ENCODE measurements at regions not wholly inside any gene's neighbourhood (a gene's known extent, or its start where the extent isn't known, plus 50 kb on each side); places are given as distances from the start of the nearest gene placed in this dataset.

DNA sequence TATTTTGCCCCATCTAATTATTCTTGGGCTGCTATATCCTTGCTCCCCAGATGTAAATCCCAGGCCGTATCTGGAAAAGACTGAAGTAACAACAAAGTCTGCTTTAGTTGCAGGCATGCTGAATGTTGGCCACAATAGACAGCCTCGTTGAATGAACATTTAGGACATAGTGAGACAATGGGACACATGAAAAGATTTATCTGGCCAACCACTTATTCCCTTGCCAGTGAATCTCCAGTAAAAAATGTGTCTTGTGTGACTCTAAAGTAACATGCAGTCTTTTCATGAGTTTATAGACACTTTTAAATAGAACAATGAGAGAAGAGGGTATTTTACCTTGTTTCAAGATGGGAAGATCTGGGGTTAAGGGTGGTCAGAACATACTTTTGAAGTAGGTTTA lies 60.2 kb upstream of the STXBP6 start:
- no peak overlapping the region for H3K27ac ChIP-seq
- TF ChIP-seq CTCF (IDR thresholded peaks at IDR 0.05; ENCODE audit: low read depth, low read length), result no peak
- peaks cover 6% of the 10 kb centered on the region for H3K27me3 ChIP-seq (ENCODE audit: insufficient read depth, low read depth, severe bottlenecking)
- H3K9me3 ChIP-seq (ENCODE audit: severe bottlenecking), result no peaks in the 10 kb centered on the region
- H3K4me3 ChIP-seq (ENCODE audit: low read depth, low read length), result no peak overlapping the region
- no peaks in the 10 kb centered on the region for H3K36me3 ChIP-seq
- DNase-seq, result no peak

DNA sequence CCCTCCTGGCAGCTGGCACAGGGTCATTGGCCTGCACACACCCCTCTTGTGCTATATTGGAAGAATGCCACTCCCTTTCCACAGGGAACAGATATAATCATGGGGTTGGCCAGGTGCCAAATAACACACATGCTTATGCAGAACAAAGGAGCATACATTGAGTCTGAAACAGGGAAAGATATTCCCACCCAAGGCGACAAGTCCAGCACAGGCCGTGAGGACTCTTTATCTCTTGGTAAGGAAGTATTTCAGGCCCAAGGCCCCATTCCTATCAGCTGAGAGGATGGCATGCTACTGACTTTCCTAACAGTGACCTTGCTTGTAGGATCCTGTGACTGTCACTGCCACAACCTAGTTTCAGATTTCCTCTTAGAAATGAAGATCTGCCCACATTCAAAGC lies 59.0 kb upstream of the STXBP6 start:
- Histone ChIP-seq H3K4me3 (ENCODE audit: low read depth, low read length) (no peak overlapping the region), H3K9me3 (ENCODE audit: severe bottlenecking) (no peaks in the 10 kb centered on the region), H3K27me3 (ENCODE audit: insufficient read depth, low read depth, severe bottlenecking) (peaks cover 6% of the 10 kb centered on the region), H3K36me3 (no peaks in the 10 kb centered on the region), H3K27ac (no peak overlapping the region)
- no peak for TF ChIP-seq CTCF (IDR thresholded peaks at IDR 0.05; ENCODE audit: low read depth, low read length)
- no peak for DNase-seq

DNA sequence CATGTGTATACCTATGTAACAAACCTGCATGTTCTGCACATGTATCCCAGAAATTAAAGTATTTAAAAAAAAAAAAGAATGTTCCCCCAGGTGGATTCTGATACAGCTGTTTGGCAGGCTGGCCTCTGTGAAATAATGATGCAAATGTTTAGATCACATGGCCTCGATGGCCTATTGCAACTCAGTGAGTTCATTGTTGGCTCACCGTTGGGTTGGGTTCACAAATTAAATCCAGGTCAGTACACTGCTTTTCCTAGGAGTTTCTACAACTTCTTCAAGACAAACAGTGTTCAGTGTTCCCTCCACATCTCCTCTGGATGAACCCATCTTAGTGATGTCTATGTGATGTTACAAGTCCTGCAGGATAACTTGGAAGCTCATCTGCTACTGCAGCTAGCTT lies 58.3 kb upstream of the STXBP6 start:
- Histone ChIP-seq H3K27me3 (ENCODE audit: insufficient read depth, low read depth, severe bottlenecking) (peaks cover 6% of the 10 kb centered on the region), H3K9me3 (ENCODE audit: severe bottlenecking) (no peaks in the 10 kb centered on the region), H3K4me3 (ENCODE audit: low read depth, low read length) (no peak overlapping the region), H3K36me3 (no peaks in the 10 kb centered on the region), H3K27ac (no peak overlapping the region)
- TF ChIP-seq CTCF (IDR thresholded peaks at IDR 0.05; ENCODE audit: low read depth, low read length), result no peak
- no peak for DNase-seq

GRCh38 chr14:25103820-25104219 lies 53.9 kb upstream of the STXBP6 start:
- no peak overlapping the region for H3K4me3 ChIP-seq (ENCODE audit: low read depth, low read length)
- no peaks in the 10 kb centered on the region for H3K36me3 ChIP-seq
- TF ChIP-seq CTCF (IDR thresholded peaks at IDR 0.05; ENCODE audit: low read depth, low read length), result no peak
- no peak overlapping the region for H3K27ac ChIP-seq
- H3K9me3 ChIP-seq (ENCODE audit: severe bottlenecking), result no peaks in the 10 kb centered on the region
- H3K27me3 ChIP-seq (ENCODE audit: insufficient read depth, low read depth, severe bottlenecking), result peaks cover 8% of the 10 kb centered on the region
- no peak for DNase-seq

GRCh38 chr14:25103271-25103670 lies 53.3 kb upstream of the STXBP6 start:
- Histone ChIP-seq H3K27ac (no peak overlapping the region), H3K9me3 (ENCODE audit: severe bottlenecking) (no peaks in the 10 kb centered on the region), H3K27me3 (ENCODE audit: insufficient read depth, low read depth, severe bottlenecking) (peaks cover 5% of the 10 kb centered on the region), H3K4me3 (ENCODE audit: low read depth, low read length) (no peak overlapping the region), H3K36me3 (no peaks in the 10 kb centered on the region)
- DNase-seq, result no peak
- TF ChIP-seq CTCF (IDR thresholded peaks at IDR 0.05; ENCODE audit: low read depth, low read length), result no peak

DNA sequence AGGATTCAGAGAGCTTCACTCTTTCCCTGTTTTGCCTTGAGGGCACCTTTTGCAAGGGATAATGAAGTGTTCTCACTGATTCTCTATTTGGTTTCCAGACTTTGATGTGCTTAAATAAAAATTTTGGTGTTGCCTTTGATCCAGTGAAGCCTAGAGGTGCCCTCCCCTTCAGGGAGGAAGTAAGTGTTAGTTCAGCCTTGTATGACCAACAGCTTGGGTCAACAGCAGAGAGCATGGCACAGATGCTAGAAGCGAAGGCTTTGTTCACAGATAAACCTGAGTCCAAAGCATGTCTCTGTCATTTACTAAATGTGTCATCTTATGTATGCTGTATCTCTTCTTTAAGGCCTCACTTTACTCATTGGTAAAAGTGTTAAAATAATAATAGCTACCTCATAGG lies 52.8 kb upstream of the STXBP6 start:
- H3K4me3 ChIP-seq (ENCODE audit: low read depth, low read length), result no peak overlapping the region
- no peaks in the 10 kb centered on the region for H3K36me3 ChIP-seq
- H3K9me3 ChIP-seq (ENCODE audit: severe bottlenecking), result no peaks in the 10 kb centered on the region
- no peak for TF ChIP-seq CTCF (IDR thresholded peaks at IDR 0.05; ENCODE audit: low read depth, low read length)
- DNase-seq, result no peak
- H3K27ac ChIP-seq, result no peak overlapping the region
- H3K27me3 ChIP-seq (ENCODE audit: insufficient read depth, low read depth, severe bottlenecking), result peaks cover 5% of the 10 kb centered on the region

Data from WERI-Rb-1 (cell line).